ENCODE measurements at regions not wholly inside any gene's neighbourhood (a gene's known extent, or its start where the extent isn't known, plus 50 kb on each side); places are given as distances from the start of the nearest gene placed in this dataset.

DNA sequence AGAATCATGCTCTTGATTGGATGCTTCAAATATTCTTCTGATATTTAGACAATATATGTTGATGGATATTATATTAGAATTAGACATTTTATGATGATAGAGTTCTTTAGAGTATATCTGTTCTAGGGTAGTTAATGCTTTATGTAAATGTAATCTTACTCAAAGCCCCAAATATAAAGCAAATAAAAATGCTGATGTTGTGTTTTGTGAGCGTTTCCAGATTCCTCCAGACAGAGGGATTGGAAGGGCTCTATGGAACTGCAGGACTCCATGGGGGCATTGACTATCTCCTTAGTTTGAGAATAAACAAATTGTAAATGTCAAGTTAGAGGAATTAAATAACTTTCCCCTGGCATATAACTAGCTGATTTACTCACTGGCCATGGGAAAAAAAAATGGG lies 184.5 kb downstream of the MRPS30 start:
- Histone ChIP-seq H3K4me1 (ENCODE audit: control insufficient read depth, insufficient read depth, low read length) (no peaks in the 10 kb centered on the region), H3K4me3 (ENCODE audit: low read depth, low read length) (no peak overlapping the region), H3K36me3 (ENCODE audit: control insufficient read depth in 2 of 2, insufficient read depth in 1 of 2, low read length in 2 of 2) (no peaks in the 10 kb centered on the region), H3K9me3 (ENCODE audit: control insufficient read depth, insufficient read depth, low read depth, low read length) (no peaks in the 10 kb centered on the region), H3K27ac (ENCODE audit: extremely low read depth, low read depth, low read length) (no peak overlapping the region)
- CTCF ChIA-PET, result interaction anchor here (0.6 kb wide), 2 partner anchors 276 to 703 kb away, joined by 4 to 5 read pairs; partner anchors contain the start of gene HCN1
- POLR2A ChIA-PET, result no interaction called here
- TF ChIP-seq ZNF558 (tag by site-specific recombination; IDR thresholded peaks at IDR 0.05) (no peak), ZNF571 (tag by site-specific recombination; IDR thresholded peaks at IDR 0.05) (no peak), REPIN1 (tag by site-specific recombination; IDR thresholded peaks at IDR 0.05; ENCODE audit: low read depth) (no peak), KLF1 (tag by site-specific recombination; IDR thresholded peaks at IDR 0.05) (no peak), ZNF776 (tag by site-specific recombination; IDR thresholded peaks at IDR 0.05; ENCODE audit: borderline replicate concordance) (no peak), ZNF623 (tag by site-specific recombination; IDR thresholded peaks at IDR 0.05) (no peak), ZNF10 (tag by site-specific recombination; IDR thresholded peaks at IDR 0.05) (no peak), HOXC10 (CRISPR knock-in tag; IDR thresholded peaks at IDR 0.05) (no peak), GFI1B (tag by site-specific recombination; IDR thresholded peaks at IDR 0.05) (no peak)
- TF ChIP-seq, protein P1, sequence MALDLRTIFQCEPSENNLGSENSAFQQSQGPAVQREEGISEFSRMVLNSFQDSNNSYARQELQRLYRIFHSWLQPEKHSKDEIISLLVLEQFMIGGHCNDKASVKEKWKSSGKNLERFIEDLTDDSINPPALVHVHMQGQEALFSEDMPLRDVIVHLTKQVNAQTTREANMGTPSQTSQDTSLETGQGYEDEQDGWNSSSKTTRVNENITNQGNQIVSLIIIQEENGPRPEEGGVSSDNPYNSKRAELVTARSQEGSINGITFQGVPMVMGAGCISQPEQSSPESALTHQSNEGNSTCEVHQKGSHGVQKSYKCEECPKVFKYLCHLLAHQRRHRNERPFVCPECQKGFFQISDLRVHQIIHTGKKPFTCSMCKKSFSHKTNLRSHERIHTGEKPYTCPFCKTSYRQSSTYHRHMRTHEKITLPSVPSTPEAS (tag by site-specific recombination; IDR thresholded peaks at IDR 0.05), result no peak
- TF ChIP-seq, protein P2, sequence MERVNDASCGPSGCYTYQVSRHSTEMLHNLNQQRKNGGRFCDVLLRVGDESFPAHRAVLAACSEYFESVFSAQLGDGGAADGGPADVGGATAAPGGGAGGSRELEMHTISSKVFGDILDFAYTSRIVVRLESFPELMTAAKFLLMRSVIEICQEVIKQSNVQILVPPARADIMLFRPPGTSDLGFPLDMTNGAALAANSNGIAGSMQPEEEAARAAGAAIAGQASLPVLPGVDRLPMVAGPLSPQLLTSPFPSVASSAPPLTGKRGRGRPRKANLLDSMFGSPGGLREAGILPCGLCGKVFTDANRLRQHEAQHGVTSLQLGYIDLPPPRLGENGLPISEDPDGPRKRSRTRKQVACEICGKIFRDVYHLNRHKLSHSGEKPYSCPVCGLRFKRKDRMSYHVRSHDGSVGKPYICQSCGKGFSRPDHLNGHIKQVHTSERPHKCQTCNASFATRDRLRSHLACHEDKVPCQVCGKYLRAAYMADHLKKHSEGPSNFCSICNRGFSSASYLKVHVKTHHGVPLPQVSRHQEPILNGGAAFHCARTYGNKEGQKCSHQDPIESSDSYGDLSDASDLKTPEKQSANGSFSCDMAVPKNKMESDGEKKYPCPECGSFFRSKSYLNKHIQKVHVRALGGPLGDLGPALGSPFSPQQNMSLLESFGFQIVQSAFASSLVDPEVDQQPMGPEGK (tag by site-specific recombination; IDR thresholded peaks at IDR 0.05), result no peak
- TF ChIP-seq, protein P3, sequence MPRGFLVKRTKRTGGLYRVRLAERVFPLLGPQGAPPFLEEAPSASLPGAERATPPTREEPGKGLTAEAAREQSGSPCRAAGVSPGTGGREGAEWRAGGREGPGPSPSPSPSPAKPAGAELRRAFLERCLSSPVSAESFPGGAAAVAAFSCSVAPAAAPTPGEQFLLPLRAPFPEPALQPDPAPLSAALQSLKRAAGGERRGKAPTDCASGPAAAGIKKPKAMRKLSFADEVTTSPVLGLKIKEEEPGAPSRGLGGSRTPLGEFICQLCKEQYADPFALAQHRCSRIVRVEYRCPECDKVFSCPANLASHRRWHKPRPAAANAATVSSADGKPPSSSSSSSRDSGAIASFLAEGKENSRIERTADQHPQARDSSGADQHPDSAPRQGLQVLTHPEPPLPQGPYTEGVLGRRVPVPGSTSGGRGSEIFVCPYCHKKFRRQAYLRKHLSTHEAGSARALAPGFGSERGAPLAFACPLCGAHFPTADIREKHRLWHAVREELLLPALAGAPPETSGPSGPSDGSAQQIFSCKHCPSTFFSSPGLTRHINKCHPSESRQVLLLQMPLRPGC (tag by site-specific recombination; IDR thresholded peaks at IDR 0.05), result no peak
- TF ChIP-seq, protein P4, sequence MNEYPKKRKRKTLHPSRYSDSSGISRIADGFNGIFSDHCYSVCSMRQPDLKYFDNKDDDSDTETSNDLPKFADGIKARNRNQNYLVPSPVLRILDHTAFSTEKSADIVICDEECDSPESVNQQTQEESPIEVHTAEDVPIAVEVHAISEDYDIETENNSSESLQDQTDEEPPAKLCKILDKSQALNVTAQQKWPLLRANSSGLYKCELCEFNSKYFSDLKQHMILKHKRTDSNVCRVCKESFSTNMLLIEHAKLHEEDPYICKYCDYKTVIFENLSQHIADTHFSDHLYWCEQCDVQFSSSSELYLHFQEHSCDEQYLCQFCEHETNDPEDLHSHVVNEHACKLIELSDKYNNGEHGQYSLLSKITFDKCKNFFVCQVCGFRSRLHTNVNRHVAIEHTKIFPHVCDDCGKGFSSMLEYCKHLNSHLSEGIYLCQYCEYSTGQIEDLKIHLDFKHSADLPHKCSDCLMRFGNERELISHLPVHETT (tag by site-specific recombination; IDR thresholded peaks at IDR 0.05), result no peak
- TF ChIP-seq, protein P5, sequence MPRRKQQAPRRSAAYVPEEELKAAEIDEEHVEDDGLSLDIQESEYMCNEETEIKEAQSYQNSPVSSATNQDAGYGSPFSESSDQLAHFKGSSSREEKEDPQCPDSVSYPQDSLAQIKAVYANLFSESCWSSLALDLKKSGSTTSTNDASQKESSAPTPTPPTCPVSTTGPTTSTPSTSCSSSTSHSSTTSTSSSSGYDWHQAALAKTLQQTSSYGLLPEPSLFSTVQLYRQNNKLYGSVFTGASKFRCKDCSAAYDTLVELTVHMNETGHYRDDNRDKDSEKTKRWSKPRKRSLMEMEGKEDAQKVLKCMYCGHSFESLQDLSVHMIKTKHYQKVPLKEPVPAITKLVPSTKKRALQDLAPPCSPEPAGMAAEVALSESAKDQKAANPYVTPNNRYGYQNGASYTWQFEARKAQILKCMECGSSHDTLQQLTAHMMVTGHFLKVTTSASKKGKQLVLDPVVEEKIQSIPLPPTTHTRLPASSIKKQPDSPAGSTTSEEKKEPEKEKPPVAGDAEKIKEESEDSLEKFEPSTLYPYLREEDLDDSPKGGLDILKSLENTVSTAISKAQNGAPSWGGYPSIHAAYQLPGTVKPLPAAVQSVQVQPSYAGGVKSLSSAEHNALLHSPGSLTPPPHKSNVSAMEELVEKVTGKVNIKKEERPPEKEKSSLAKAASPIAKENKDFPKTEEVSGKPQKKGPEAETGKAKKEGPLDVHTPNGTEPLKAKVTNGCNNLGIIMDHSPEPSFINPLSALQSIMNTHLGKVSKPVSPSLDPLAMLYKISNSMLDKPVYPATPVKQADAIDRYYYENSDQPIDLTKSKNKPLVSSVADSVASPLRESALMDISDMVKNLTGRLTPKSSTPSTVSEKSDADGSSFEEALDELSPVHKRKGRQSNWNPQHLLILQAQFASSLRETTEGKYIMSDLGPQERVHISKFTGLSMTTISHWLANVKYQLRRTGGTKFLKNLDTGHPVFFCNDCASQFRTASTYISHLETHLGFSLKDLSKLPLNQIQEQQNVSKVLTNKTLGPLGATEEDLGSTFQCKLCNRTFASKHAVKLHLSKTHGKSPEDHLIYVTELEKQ (tag by site-specific recombination; IDR thresholded peaks at IDR 0.05; ENCODE audit: borderline replicate concordance), result no peak
- TF ChIP-seq, protein P6, sequence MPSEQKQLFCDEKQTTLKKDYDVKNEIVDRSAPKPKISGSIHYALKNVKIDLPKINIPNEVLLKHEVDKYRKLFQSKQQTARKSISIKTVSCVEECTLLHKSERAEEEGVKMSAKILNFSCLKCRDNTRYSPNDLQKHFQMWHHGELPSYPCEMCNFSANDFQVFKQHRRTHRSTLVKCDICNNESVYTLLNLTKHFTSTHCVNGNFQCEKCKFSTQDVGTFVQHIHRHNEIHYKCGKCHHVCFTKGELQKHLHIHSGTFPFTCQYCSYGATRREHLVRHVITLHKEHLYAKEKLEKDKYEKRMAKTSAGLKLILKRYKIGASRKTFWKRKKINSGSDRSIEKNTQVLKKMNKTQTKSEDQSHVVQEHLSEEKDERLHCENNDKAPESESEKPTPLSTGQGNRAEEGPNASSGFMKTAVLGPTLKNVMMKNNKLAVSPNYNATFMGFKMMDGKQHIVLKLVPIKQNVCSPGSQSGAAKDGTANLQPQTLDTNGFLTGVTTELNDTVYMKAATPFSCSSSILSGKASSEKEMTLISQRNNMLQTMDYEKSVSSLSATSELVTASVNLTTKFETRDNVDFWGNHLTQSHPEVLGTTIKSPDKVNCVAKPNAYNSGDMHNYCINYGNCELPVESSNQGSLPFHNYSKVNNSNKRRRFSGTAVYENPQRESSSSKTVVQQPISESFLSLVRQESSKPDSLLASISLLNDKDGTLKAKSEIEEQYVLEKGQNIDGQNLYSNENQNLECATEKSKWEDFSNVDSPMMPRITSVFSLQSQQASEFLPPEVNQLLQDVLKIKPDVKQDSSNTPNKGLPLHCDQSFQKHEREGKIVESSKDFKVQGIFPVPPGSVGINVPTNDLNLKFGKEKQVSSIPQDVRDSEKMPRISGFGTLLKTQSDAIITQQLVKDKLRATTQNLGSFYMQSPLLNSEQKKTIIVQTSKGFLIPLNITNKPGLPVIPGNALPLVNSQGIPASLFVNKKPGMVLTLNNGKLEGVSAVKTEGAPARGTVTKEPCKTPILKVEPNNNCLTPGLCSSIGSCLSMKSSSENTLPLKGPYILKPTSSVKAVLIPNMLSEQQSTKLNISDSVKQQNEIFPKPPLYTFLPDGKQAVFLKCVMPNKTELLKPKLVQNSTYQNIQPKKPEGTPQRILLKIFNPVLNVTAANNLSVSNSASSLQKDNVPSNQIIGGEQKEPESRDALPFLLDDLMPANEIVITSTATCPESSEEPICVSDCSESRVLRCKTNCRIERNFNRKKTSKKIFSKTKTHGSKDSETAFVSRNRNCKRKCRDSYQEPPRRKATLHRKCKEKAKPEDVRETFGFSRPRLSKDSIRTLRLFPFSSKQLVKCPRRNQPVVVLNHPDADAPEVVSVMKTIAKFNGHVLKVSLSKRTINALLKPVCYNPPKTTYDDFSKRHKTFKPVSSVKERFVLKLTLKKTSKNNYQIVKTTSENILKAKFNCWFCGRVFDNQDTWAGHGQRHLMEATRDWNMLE (tag by site-specific recombination; conservative IDR thresholded peaks at IDR 0.05; ENCODE audit: low read depth), result no peak
- TF ChIP-seq, protein P7, sequence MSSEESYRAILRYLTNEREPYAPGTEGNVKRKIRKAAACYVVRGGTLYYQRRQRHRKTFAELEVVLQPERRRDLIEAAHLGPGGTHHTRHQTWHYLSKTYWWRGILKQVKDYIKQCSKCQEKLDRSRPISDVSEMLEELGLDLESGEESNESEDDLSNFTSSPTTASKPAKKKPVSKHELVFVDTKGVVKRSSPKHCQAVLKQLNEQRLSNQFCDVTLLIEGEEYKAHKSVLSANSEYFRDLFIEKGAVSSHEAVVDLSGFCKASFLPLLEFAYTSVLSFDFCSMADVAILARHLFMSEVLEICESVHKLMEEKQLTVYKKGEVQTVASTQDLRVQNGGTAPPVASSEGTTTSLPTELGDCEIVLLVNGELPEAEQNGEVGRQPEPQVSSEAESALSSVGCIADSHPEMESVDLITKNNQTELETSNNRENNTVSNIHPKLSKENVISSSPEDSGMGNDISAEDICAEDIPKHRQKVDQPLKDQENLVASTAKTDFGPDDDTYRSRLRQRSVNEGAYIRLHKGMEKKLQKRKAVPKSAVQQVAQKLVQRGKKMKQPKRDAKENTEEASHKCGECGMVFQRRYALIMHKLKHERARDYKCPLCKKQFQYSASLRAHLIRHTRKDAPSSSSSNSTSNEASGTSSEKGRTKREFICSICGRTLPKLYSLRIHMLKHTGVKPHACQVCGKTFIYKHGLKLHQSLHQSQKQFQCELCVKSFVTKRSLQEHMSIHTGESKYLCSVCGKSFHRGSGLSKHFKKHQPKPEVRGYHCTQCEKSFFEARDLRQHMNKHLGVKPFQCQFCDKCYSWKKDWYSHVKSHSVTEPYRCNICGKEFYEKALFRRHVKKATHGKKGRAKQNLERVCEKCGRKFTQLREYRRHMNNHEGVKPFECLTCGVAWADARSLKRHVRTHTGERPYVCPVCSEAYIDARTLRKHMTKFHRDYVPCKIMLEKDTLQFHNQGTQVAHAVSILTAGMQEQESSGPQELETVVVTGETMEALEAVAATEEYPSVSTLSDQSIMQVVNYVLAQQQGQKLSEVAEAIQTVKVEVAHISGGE (tag by site-specific recombination; conservative IDR thresholded peaks at IDR 0.05; ENCODE audit: low read depth), result no peak
- TF ChIP-seq, protein P8, sequence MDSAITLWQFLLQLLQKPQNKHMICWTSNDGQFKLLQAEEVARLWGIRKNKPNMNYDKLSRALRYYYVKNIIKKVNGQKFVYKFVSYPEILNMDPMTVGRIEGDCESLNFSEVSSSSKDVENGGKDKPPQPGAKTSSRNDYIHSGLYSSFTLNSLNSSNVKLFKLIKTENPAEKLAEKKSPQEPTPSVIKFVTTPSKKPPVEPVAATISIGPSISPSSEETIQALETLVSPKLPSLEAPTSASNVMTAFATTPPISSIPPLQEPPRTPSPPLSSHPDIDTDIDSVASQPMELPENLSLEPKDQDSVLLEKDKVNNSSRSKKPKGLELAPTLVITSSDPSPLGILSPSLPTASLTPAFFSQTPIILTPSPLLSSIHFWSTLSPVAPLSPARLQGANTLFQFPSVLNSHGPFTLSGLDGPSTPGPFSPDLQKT (IDR thresholded peaks at IDR 0.05; ENCODE audit: borderline replicate concordance, low read depth, low read length), result no peak

Data from HEK293 (cell line).